PC-3 (cell line): ENCODE measurements at regions not wholly inside any gene's neighbourhood (a gene's known extent, or its start where the extent isn't known, plus 50 kb on each side); places are given as distances from the start of the nearest gene placed in this dataset.

ENCODE experiments used
- ATAC-seq: fragments of 200-7000 bp; cut with Tn5 transposase; 2 replicates; pipeline ENCODE4 v1.9.1; 2020; ENCODE audit warnings: mild to moderate bottlenecking, moderate library complexity
- BruUV-seq: library from RNA; stranded (reverse); fragments of 400-500 nt; replicated peaks from 2 replicates; lab custom pipeline; 2021; lab: Mats Ljungman, UMichigan
- CTCF ChIA-PET: fragments of 300-600 bp; sonication (Branson Sonifier 250); formaldehyde crosslinking; loops from one replicate; lab custom pipeline; 2022; ENCODE audit warnings: antibody characterized with exemption; lab: Charles Lee
- POLR2A ChIA-PET: fragments of 300-600 bp; sonication (Branson Sonifier 250); formaldehyde crosslinking; loops from one replicate; lab custom pipeline; 2022; ENCODE audit warnings: antibody characterized with exemption; ENCODE audit not compliant: unreplicated experiment; lab: Charles Lee
- DNase-seq: peaks from one replicate; pipeline ENCODE4 v3.0.0-alpha.2; 2015
- H2AFZ ChIP-seq: fragments of 300-600 bp; sonication (generic); 2 replicates; pipeline ENCODE4 v1.6.0; 2016; ENCODE audit warnings: antibody characterized with exemption, low read length
- H3F3A ChIP-seq: fragments of 300-600 bp; sonication (generic); one replicate; pipeline ENCODE4 v1.6.0; 2017; ENCODE audit warnings: antibody characterized with exemption, low read length, control low read depth, mild to moderate bottlenecking; ENCODE audit not compliant: unreplicated experiment
- H3K27ac ChIP-seq: fragments of 300-600 bp; sonication (generic); 2 replicates; pipeline ENCODE4 v1.5.1; 2016; ENCODE audit warnings: mild to moderate bottlenecking, low read length
- H3K27me3 ChIP-seq: fragments of 300-600 bp; sonication (generic); 2 replicates; pipeline ENCODE4 v1.6.1; 2016; ENCODE audit warnings: low read length, mixed read lengths
- H3K36me3 ChIP-seq: fragments of 300-600 bp; sonication (generic); 2 replicates; pipeline ENCODE4 v1.6.1; 2016; ENCODE audit warnings: low read depth, mixed run types, low read length, mixed read lengths
- H3K4me1 ChIP-seq: fragments of 300-600 bp; sonication (generic); 2 replicates; pipeline ENCODE4 v1.5.1; 2016; ENCODE audit warnings: low read length; ENCODE audit not compliant: insufficient read depth
- H3K4me2 ChIP-seq: fragments of 300-600 bp; sonication (generic); 2 replicates; pipeline ENCODE4 v1.6.0; 2016; ENCODE audit warnings: low read length
- H3K4me3 ChIP-seq: fragments of 300-600 bp; sonication (generic); 2 replicates; pipeline ENCODE4 v1.5.1; 2016; ENCODE audit warnings: mild to moderate bottlenecking, low read length, mixed read lengths
- H3K79me2 ChIP-seq: fragments of 300-600 bp; sonication (generic); 2 replicates; pipeline ENCODE4 v1.6.1; 2017; ENCODE audit warnings: low read length, mixed read lengths
- H3K9ac ChIP-seq: fragments of 300-600 bp; sonication (generic); 2 replicates; pipeline ENCODE4 v1.6.0; 2016; ENCODE audit warnings: mild to moderate bottlenecking, low read length
- H3K9me2 ChIP-seq: fragments of 300-600 bp; sonication (generic); replicated peaks from 2 replicates; pipeline ENCODE4 v1.6.1; 2016; ENCODE audit warnings: mixed run types, low read length, mixed read lengths
- H3K9me3 ChIP-seq: fragments of 300-600 bp; sonication (generic); 2 replicates; pipeline ENCODE4 v1.6.1; 2016; ENCODE audit warnings: low read length, mixed read lengths
- H4K20me1 ChIP-seq: fragments of 300-600 bp; sonication (generic); 2 replicates; pipeline ENCODE4 v1.6.1; 2016; ENCODE audit warnings: low read length, mixed read lengths
- CTCF ChIP-seq: fragments of 300-600 bp; sonication (generic); conservative IDR thresholded peaks from 2 replicates; pipeline ENCODE4 v1.5.1; 2017; ENCODE audit warnings: antibody characterized with exemption, low read depth, mild to moderate bottlenecking, low read length
- EZH2 ChIP-seq: fragments of 300-600 bp; sonication (generic); IDR thresholded peaks from one replicate; pipeline ENCODE4 v1.6.1; 2017; ENCODE audit warnings: antibody characterized with exemption, mild to moderate bottlenecking, low read length; ENCODE audit not compliant: unreplicated experiment
- EZH2phosphoT487 ChIP-seq: fragments of 300-600 bp; sonication (generic); IDR thresholded peaks from 2 replicates; pipeline ENCODE4 v1.6.1; 2018; ENCODE audit warnings: mild to moderate bottlenecking, antibody characterized with exemption, low read length, borderline replicate concordance
- intact Hi-C: fragments of 100-400 bp; cut with micrococcal nuclease; formaldehyde crosslinking; loops from 2 replicates; pipeline ENCODE4 v1.9.0; 2023

- Histone ChIP-seq H3F3A (no peaks in the 10 kb centered on the region), H3K9me2 (no peaks in the 10 kb centered on the region), H3K4me3 (no peak overlapping the region), H3K9me3 (no peaks in the 10 kb centered on the region), H3K27me3 (peaks cover 18% of the 10 kb centered on the region), H4K20me1 (no peaks in the 10 kb centered on the region), H3K79me2 (no peaks in the 10 kb centered on the region), H3K27ac (no peak overlapping the region), H2AFZ (no peak overlapping the region), H3K9ac (no peak overlapping the region), H3K4me2 (no peak overlapping the region), H3K36me3 (no peaks in the 10 kb centered on the region), H3K4me1 (peaks cover 13% of the 10 kb centered on the region; the same call in 1 of the 2 replicates)
- DNase-seq: no peak
- no TSS peak for BruUV-seq
- POLR2A ChIA-PET: no interaction called here
- TF ChIP-seq EZH2 (no peak), CTCF (no peak), EZH2phosphoT487 (no peak)
- intact Hi-C loops: no loop called here
- CTCF ChIA-PET: no interaction called here
- ATAC-seq: no peak
Observed at GRCh38 chr2:239467956-239468490, 67.2 kb upstream of the HDAC4 start.

GRCh38 chr2:239467281-239467955 is 66.6 kb upstream of the HDAC4 start:
- peaks cover 12% of the 10 kb centered on the region for H3K27me3 ChIP-seq
- DNase-seq (no peak), ATAC-seq (no peak)
- no TSS peak for BruUV-seq
- CTCF ChIA-PET: no interaction called here
- no peaks in the 10 kb centered on the region for H3K79me2 ChIP-seq
- H3K9ac ChIP-seq: no peak overlapping the region
- H3F3A ChIP-seq: no peaks in the 10 kb centered on the region
- no peaks in the 10 kb centered on the region for H3K9me2 ChIP-seq
- no peak overlapping the region for H2AFZ ChIP-seq
- H3K4me3 ChIP-seq: no peak overlapping the region
- no peak overlapping the region for H3K27ac ChIP-seq
- TF ChIP-seq CTCF: no peak
- TF ChIP-seq EZH2phosphoT487: no peak
- no peak for TF ChIP-seq EZH2
- H3K9me3 ChIP-seq: no peaks in the 10 kb centered on the region
- H3K4me1 ChIP-seq: peaks cover 13% of the 10 kb centered on the region; the same call in 1 of the 2 replicates
- intact Hi-C loops: no loop called here
- no peak overlapping the region for H3K4me2 ChIP-seq
- no peaks in the 10 kb centered on the region for H4K20me1 ChIP-seq
- POLR2A ChIA-PET: no interaction called here
- H3K36me3 ChIP-seq: no peaks in the 10 kb centered on the region

GRCh38 chr2:239466755-239467271 is 66.0 kb upstream of the HDAC4 start:
- no peaks in the 10 kb centered on the region for H3K36me3 ChIP-seq
- no peaks in the 10 kb centered on the region for H3F3A ChIP-seq
- intact Hi-C loops: no loop called here
- TF ChIP-seq CTCF (no peak), EZH2phosphoT487 (no peak), EZH2 (no peak)
- H3K27me3 ChIP-seq: peaks cover 6% of the 10 kb centered on the region; the same call in 1 of the 2 replicates
- no peak overlapping the region for H2AFZ ChIP-seq
- H3K4me2 ChIP-seq: no peak overlapping the region
- ChIA-PET POLR2A (no interaction called here), CTCF (no interaction called here)
- H3K4me3 ChIP-seq: no peak overlapping the region
- no peaks in the 10 kb centered on the region for H3K9me2 ChIP-seq
- no peak overlapping the region for H3K27ac ChIP-seq
- no peaks in the 10 kb centered on the region for H3K9me3 ChIP-seq
- H3K4me1 ChIP-seq: peaks cover 13% of the 10 kb centered on the region; the same call in 1 of the 2 replicates
- DNase-seq (no peak), ATAC-seq (no peak)
- BruUV-seq: no TSS peak
- no peak overlapping the region for H3K9ac ChIP-seq
- no peaks in the 10 kb centered on the region for H4K20me1 ChIP-seq
- no peaks in the 10 kb centered on the region for H3K79me2 ChIP-seq
